ENCODE measurements at regions not wholly inside any gene's neighbourhood (a gene's known extent, or its start where the extent isn't known, plus 50 kb on each side); places are given as distances from the start of the nearest gene placed in this dataset.

GRCh38 chr4:35038079-35038805, 1206.1 kb downstream of the ARAP2 start:
- TF ChIP-seq CTCF (IDR thresholded peaks at IDR 0.05), result no peak
- no peak for TF ChIP-seq POLR2AphosphoS5 (IDR thresholded peaks at IDR 0.05; ENCODE audit: low read depth, low read length)
- TF ChIP-seq SIN3A (IDR thresholded peaks at IDR 0.05; ENCODE audit: borderline replicate concordance, insufficient read depth, low read depth, low read length), result no peak
- no peak for TF ChIP-seq REST (IDR thresholded peaks at IDR 0.05; ENCODE audit: insufficient read depth in 1 of 2, low read depth in 2 of 2, low read length in 1 of 2)
- TF ChIP-seq TCF7L2 (IDR thresholded peaks at IDR 0.05; ENCODE audit: low read depth, low read length), result no peak

Data from Panc1 (cell line).